GM23338 (cell line): ENCODE measurements at regions not wholly inside any gene's neighbourhood (a gene's known extent, or its start where the extent isn't known, plus 50 kb on each side); places are given as distances from the start of the nearest gene placed in this dataset.

Source experiments
- ATAC-seq: fragments of 200-7000 bp; cut with Tn5 transposase; 3 replicates; pipeline ENCODE4 v1.9.1; 2020
- DNase-seq: peaks from one replicate; pipeline ENCODE4 v3.0.0-alpha.2; 2015; ENCODE audit warnings: low spot score
- H2AFZ ChIP-seq: fragments of 200-600 bp; sonication (generic); 2 replicates; pipeline ENCODE4 v1.8.0; 2016; ENCODE audit warnings: antibody characterized with exemption, mild to moderate bottlenecking, moderate library complexity
- H3F3A ChIP-seq: fragments of 200-600 bp; sonication (generic); replicated peaks from 2 replicates; pipeline ENCODE4 v1.8.0; 2017; ENCODE audit warnings: antibody characterized with exemption, mixed run types, low read depth
- H3K27ac ChIP-seq: fragments of 200-600 bp; sonication (generic); 2 replicates; pipeline ENCODE4 v1.6.1; 2016; ENCODE audit warnings: low read depth
- H3K27me3 ChIP-seq: fragments of 200-600 bp; sonication (generic); 2 replicates; pipeline ENCODE4 v1.8.0; 2016; ENCODE audit warnings: mild to moderate bottlenecking, mixed run types, moderate library complexity; ENCODE audit not compliant: insufficient read depth
- H3K36me3 ChIP-seq: fragments of 200-600 bp; sonication (generic); 2 replicates; pipeline ENCODE4 v1.8.0; 2016; ENCODE audit warnings: mild to moderate bottlenecking; ENCODE audit not compliant: insufficient read depth
- H3K4me1 ChIP-seq: fragments of 200-600 bp; sonication (generic); 2 replicates; pipeline ENCODE4 v1.8.0; 2016; ENCODE audit warnings: mild to moderate bottlenecking, moderate library complexity; ENCODE audit not compliant: insufficient read depth
- H3K4me2 ChIP-seq: fragments of 200-600 bp; sonication (generic); 2 replicates; pipeline ENCODE4 v1.7.1; 2017; ENCODE audit warnings: mixed run types
- H3K4me3 ChIP-seq: fragments of 200-600 bp; sonication (generic); 2 replicates; pipeline ENCODE4 v1.6.1; 2016; ENCODE audit warnings: mixed run types
- H3K79me2 ChIP-seq: fragments of 200-600 bp; sonication (generic); replicated peaks from 2 replicates; pipeline ENCODE4 v1.8.0; 2017; ENCODE audit warnings: mild to moderate bottlenecking; ENCODE audit not compliant: insufficient read depth
- H3K9me2 ChIP-seq: fragments of 200-600 bp; sonication (generic); 2 replicates; pipeline ENCODE4 v1.8.0; 2017; ENCODE audit not compliant: insufficient read depth
- H4K20me1 ChIP-seq: fragments of 200-600 bp; sonication (generic); replicated peaks from 2 replicates; pipeline ENCODE4 v1.8.0; 2017; ENCODE audit warnings: mild to moderate bottlenecking; ENCODE audit not compliant: insufficient read depth
- H3K27ac Mint-ChIP-seq: 2 replicates; pipeline ENCODE4 v1.8.0; 2020; ENCODE audit warnings: inconsistent platforms, mild to moderate bottlenecking, moderate library complexity, mixed read lengths
- H3K27me3 Mint-ChIP-seq: 3 replicates; pipeline ENCODE4 v1.8.0; 2022; ENCODE audit warnings: low read depth, mild to moderate bottlenecking, moderate library complexity, mixed read lengths, inconsistent platforms; ENCODE audit not compliant: insufficient read depth, poor library complexity
- H3K36me3 Mint-ChIP-seq: 3 replicates; pipeline ENCODE4 v1.8.0; 2021; ENCODE audit warnings: low read depth, mild to moderate bottlenecking, inconsistent platforms, moderate library complexity, mixed read lengths
- H3K4me1 Mint-ChIP-seq: 3 replicates; pipeline ENCODE4 v1.8.0; 2020; ENCODE audit warnings: mild to moderate bottlenecking, inconsistent platforms, mixed read lengths
- H3K4me3 Mint-ChIP-seq: 3 replicates; pipeline ENCODE4 v1.8.0; 2021; ENCODE audit warnings: moderate library complexity, mild to moderate bottlenecking, inconsistent platforms, mixed read lengths
- H3K9me3 Mint-ChIP-seq: 3 replicates; pipeline ENCODE4 v1.8.0; 2020; ENCODE audit warnings: moderate library complexity, mild to moderate bottlenecking, inconsistent platforms, mixed read lengths
- CREB1 ChIP-seq: fragments of 250-450 bp; sonication (Bioruptor Pico); IDR thresholded peaks from 2 replicates; pipeline ENCODE4 v1.5.0; 2020; ENCODE audit warnings: low read depth, mild to moderate bottlenecking, moderate library complexity
- EZH2 ChIP-seq: fragments of 200-600 bp; sonication (generic); IDR thresholded peaks from one replicate; pipeline ENCODE4 v1.8.0; 2017; ENCODE audit warnings: antibody characterized with exemption, mild to moderate bottlenecking, low read depth; ENCODE audit not compliant: unreplicated experiment
- EZH2phosphoT487 ChIP-seq: fragments of 200-600 bp; sonication (generic); IDR thresholded peaks from one replicate; pipeline ENCODE4 v1.8.1; 2018; ENCODE audit warnings: antibody characterized with exemption; ENCODE audit not compliant: unreplicated experiment
- JUNB ChIP-seq: IDR thresholded peaks from one replicate; pipeline ENCODE4 v1.6.1; 2016; ENCODE audit warnings: antibody characterized with exemption; ENCODE audit not compliant: unreplicated experiment
- NANOG ChIP-seq: IDR thresholded peaks from 2 replicates; pipeline ENCODE4 v1.6.1; 2016; ENCODE audit warnings: antibody characterized with exemption, borderline replicate concordance
- POLR2AphosphoS5 ChIP-seq: IDR thresholded peaks from 2 replicates; pipeline ENCODE4 v1.6.1; 2016; ENCODE audit warnings: antibody characterized with exemption, low read depth
- STAT1 ChIP-seq: IDR thresholded peaks from one replicate; pipeline ENCODE4 v1.6.1; 2016; ENCODE audit warnings: antibody characterized with exemption; ENCODE audit not compliant: unreplicated experiment
- ZNF114 ChIP-seq: fragments of 250-450 bp; sonication (Bioruptor Pico); IDR thresholded peaks from 2 replicates; pipeline ENCODE4 v1.5.0; 2020; ENCODE audit warnings: mild to moderate bottlenecking, moderate library complexity
- ZNF331 ChIP-seq: fragments of 250-450 bp; sonication (Bioruptor Pico); IDR thresholded peaks from 2 replicates; pipeline ENCODE4 v1.5.0; 2020; ENCODE audit warnings: low read depth, mild to moderate bottlenecking, moderate library complexity
- TF ChIP-seq, protein P1 (sequence below): fragments of 250-450 bp; sonication (Bioruptor Pico); IDR thresholded peaks from 2 replicates; pipeline ENCODE4 v1.5.0; 2020; ENCODE audit warnings: mild to moderate bottlenecking, moderate library complexity
- TF ChIP-seq, protein P2 (sequence below): IDR thresholded peaks from 2 replicates; pipeline ENCODE4 v1.6.1; 2016; ENCODE audit warnings: antibody characterized with exemption
- TF ChIP-seq, protein P3 (sequence below), 2 experiments: fragments of 200-600 bp in 1 of 2; sonication (generic) in 1 of 2; conservative IDR thresholded peaks; 2 replicates each; pipeline versions ENCODE4 v1.5.1 to v1.6.1; 2016 to 2017; ENCODE audit warnings: antibody characterized with exemption in 2 of 2, low read depth in 2 of 2, mild to moderate bottlenecking in 2 of 2, moderate library complexity in 1 of 2
- TF ChIP-seq, protein P4 (sequence below): IDR thresholded peaks from one replicate; pipeline ENCODE4 v1.6.1; 2018; ENCODE audit warnings: antibody characterized with exemption; ENCODE audit not compliant: unreplicated experiment

DNA sequence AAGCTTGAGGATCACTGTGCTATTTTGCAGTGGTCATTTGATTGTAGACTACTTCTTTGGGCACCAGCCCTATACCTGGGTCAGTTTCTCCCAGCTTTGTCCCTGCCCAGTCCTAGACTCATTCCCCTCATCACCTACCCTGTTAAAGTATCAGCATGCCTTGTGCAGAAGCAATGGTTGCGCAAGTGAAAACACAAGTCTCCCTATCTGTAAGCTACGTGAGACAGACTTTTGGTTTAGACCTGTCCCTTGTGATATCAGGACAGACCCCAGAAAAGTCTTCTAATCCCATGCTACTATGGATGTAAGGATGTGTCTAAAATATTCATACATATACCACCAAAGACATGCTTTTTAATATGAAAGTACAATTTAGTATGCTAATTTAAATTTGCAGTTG lies 88.8 kb upstream of the ATP2B1 start:
- no peak overlapping the region for H3K27ac ChIP-seq
- H3K9me3 Mint-ChIP-seq = no peaks in the 10 kb centered on the region
- H3K4me2 ChIP-seq = no peak overlapping the region
- H3K79me2 ChIP-seq = no peaks in the 10 kb centered on the region
- H3K27ac Mint-ChIP-seq = no peak overlapping the region
- no peak overlapping the region for H2AFZ ChIP-seq
- H4K20me1 ChIP-seq = no peaks in the 10 kb centered on the region
- H3K27me3 Mint-ChIP-seq = no peaks in the 10 kb centered on the region
- H3F3A ChIP-seq = no peaks in the 10 kb centered on the region
- H3K4me1 ChIP-seq = no peaks in the 10 kb centered on the region
- no peak overlapping the region for H3K4me3 ChIP-seq
- DNase-seq (no peak), ATAC-seq (no peak)
- H3K27me3 ChIP-seq = no peaks in the 10 kb centered on the region
- no peaks in the 10 kb centered on the region for H3K36me3 ChIP-seq
- H3K9me2 ChIP-seq = no peaks in the 10 kb centered on the region
- H3K4me1 Mint-ChIP-seq = no peaks in the 10 kb centered on the region
- TF ChIP-seq, protein P1, sequence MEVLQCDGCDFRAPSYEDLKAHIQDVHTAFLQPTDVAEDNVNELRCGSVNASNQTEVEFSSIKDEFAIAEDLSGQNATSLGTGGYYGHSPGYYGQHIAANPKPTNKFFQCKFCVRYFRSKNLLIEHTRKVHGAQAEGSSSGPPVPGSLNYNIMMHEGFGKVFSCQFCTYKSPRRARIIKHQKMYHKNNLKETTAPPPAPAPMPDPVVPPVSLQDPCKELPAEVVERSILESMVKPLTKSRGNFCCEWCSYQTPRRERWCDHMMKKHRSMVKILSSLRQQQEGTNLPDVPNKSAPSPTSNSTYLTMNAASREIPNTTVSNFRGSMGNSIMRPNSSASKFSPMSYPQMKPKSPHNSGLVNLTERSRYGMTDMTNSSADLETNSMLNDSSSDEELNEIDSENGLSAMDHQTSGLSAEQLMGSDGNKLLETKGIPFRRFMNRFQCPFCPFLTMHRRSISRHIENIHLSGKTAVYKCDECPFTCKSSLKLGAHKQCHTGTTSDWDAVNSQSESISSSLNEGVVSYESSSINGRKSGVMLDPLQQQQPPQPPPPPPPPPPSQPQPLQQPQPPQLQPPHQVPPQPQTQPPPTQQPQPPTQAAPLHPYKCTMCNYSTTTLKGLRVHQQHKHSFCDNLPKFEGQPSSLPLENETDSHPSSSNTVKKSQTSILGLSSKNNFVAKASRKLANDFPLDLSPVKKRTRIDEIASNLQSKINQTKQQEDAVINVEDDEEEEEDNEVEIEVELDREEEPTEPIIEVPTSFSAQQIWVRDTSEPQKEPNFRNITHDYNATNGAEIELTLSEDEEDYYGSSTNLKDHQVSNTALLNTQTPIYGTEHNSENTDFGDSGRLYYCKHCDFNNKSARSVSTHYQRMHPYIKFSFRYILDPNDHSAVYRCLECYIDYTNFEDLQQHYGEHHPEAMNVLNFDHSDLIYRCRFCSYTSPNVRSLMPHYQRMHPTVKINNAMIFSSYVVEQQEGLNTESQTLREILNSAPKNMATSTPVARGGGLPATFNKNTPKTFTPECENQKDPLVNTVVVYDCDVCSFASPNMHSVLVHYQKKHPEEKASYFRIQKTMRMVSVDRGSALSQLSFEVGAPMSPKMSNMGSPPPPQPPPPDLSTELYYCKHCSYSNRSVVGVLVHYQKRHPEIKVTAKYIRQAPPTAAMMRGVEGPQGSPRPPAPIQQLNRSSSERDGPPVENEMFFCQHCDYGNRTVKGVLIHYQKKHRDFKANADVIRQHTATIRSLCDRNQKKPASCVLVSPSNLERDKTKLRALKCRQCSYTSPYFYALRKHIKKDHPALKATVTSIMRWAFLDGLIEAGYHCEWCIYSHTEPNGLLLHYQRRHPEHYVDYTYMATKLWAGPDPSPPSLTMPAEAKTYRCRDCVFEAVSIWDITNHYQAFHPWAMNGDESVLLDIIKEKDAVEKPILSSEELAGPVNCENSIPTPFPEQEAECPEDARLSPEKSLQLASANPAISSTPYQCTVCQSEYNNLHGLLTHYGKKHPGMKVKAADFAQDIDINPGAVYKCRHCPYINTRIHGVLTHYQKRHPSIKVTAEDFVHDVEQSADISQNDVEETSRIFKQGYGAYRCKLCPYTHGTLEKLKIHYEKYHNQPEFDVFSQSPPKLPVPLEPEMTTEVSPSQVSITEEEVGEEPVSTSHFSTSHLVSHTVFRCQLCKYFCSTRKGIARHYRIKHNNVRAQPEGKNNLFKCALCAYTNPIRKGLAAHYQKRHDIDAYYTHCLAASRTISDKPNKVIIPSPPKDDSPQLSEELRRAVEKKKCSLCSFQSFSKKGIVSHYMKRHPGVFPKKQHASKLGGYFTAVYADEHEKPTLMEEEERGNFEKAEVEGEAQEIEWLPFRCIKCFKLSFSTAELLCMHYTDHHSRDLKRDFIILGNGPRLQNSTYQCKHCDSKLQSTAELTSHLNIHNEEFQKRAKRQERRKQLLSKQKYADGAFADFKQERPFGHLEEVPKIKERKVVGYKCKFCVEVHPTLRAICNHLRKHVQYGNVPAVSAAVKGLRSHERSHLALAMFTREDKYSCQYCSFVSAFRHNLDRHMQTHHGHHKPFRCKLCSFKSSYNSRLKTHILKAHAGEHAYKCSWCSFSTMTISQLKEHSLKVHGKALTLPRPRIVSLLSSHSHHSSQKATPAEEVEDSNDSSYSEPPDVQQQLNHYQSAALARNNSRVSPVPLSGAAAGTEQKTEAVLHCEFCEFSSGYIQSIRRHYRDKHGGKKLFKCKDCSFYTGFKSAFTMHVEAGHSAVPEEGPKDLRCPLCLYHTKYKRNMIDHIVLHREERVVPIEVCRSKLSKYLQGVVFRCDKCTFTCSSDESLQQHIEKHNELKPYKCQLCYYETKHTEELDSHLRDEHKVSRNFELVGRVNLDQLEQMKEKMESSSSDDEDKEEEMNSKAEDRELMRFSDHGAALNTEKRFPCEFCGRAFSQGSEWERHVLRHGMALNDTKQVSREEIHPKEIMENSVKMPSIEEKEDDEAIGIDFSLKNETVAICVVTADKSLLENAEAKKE = no peak
- no peak for TF ChIP-seq EZH2phosphoT487
- TF ChIP-seq EZH2 = no peak
- TF ChIP-seq, protein P2, sequence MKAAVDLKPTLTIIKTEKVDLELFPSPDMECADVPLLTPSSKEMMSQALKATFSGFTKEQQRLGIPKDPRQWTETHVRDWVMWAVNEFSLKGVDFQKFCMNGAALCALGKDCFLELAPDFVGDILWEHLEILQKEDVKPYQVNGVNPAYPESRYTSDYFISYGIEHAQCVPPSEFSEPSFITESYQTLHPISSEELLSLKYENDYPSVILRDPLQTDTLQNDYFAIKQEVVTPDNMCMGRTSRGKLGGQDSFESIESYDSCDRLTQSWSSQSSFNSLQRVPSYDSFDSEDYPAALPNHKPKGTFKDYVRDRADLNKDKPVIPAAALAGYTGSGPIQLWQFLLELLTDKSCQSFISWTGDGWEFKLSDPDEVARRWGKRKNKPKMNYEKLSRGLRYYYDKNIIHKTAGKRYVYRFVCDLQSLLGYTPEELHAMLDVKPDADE = no peak
- TF ChIP-seq, protein P3, sequence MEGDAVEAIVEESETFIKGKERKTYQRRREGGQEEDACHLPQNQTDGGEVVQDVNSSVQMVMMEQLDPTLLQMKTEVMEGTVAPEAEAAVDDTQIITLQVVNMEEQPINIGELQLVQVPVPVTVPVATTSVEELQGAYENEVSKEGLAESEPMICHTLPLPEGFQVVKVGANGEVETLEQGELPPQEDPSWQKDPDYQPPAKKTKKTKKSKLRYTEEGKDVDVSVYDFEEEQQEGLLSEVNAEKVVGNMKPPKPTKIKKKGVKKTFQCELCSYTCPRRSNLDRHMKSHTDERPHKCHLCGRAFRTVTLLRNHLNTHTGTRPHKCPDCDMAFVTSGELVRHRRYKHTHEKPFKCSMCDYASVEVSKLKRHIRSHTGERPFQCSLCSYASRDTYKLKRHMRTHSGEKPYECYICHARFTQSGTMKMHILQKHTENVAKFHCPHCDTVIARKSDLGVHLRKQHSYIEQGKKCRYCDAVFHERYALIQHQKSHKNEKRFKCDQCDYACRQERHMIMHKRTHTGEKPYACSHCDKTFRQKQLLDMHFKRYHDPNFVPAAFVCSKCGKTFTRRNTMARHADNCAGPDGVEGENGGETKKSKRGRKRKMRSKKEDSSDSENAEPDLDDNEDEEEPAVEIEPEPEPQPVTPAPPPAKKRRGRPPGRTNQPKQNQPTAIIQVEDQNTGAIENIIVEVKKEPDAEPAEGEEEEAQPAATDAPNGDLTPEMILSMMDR (conservative IDR thresholded peaks at IDR 0.05; ENCODE audit: low read depth in 2 of 2) = no peak
- TF ChIP-seq JUNB = no peak
- TF ChIP-seq, protein P4, sequence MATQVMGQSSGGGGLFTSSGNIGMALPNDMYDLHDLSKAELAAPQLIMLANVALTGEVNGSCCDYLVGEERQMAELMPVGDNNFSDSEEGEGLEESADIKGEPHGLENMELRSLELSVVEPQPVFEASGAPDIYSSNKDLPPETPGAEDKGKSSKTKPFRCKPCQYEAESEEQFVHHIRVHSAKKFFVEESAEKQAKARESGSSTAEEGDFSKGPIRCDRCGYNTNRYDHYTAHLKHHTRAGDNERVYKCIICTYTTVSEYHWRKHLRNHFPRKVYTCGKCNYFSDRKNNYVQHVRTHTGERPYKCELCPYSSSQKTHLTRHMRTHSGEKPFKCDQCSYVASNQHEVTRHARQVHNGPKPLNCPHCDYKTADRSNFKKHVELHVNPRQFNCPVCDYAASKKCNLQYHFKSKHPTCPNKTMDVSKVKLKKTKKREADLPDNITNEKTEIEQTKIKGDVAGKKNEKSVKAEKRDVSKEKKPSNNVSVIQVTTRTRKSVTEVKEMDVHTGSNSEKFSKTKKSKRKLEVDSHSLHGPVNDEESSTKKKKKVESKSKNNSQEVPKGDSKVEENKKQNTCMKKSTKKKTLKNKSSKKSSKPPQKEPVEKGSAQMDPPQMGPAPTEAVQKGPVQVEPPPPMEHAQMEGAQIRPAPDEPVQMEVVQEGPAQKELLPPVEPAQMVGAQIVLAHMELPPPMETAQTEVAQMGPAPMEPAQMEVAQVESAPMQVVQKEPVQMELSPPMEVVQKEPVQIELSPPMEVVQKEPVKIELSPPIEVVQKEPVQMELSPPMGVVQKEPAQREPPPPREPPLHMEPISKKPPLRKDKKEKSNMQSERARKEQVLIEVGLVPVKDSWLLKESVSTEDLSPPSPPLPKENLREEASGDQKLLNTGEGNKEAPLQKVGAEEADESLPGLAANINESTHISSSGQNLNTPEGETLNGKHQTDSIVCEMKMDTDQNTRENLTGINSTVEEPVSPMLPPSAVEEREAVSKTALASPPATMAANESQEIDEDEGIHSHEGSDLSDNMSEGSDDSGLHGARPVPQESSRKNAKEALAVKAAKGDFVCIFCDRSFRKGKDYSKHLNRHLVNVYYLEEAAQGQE = no peak
- TF ChIP-seq ZNF331 = no peak
- TF ChIP-seq STAT1 = no peak
- TF ChIP-seq ZNF114 (CRISPR knock-in tag) = no peak
- TF ChIP-seq NANOG = no peak
- TF ChIP-seq CREB1 (CRISPR knock-in tag) = no peak
- no peak for TF ChIP-seq POLR2AphosphoS5
- H3K4me3 Mint-ChIP-seq = no peak overlapping the region
- H3K36me3 Mint-ChIP-seq = no peaks in the 10 kb centered on the region
